Uterus (tissue), 2 donors: ENCODE measurements at regions not wholly inside any gene's neighbourhood (a gene's known extent, or its start where the extent isn't known, plus 50 kb on each side); places are given as distances from the start of the nearest gene placed in this dataset.

ENCODE experiments used
- POLR2A ChIP-seq, 2 donors: fragments of 450-650 bp; IDR thresholded peaks; one replicate each; pipeline ENCODE4 v1.6.1; 2016; ENCODE audit warnings: antibody characterized with exemption in 2 of 2, mild to moderate bottlenecking in 1 of 2, moderate library complexity in 1 of 2
- TF ChIP-seq, protein P1 (sequence below), 4 experiments: fragments of 200-600 bp in 2 of 4; fragments of 450-650 bp in 2 of 4; sonication (generic) in 2 of 4; IDR thresholded peaks; one replicate each; pipeline ENCODE4 v1.5.1; 2016 to 2019; ENCODE audit warnings: antibody characterized with exemption in 4 of 4, mild to moderate bottlenecking in 2 of 4, moderate library complexity in 1 of 4

GRCh38 chr16:55061126-55061525 is 130.5 kb downstream of the IRX5 start:
- TF ChIP-seq, protein P1, sequence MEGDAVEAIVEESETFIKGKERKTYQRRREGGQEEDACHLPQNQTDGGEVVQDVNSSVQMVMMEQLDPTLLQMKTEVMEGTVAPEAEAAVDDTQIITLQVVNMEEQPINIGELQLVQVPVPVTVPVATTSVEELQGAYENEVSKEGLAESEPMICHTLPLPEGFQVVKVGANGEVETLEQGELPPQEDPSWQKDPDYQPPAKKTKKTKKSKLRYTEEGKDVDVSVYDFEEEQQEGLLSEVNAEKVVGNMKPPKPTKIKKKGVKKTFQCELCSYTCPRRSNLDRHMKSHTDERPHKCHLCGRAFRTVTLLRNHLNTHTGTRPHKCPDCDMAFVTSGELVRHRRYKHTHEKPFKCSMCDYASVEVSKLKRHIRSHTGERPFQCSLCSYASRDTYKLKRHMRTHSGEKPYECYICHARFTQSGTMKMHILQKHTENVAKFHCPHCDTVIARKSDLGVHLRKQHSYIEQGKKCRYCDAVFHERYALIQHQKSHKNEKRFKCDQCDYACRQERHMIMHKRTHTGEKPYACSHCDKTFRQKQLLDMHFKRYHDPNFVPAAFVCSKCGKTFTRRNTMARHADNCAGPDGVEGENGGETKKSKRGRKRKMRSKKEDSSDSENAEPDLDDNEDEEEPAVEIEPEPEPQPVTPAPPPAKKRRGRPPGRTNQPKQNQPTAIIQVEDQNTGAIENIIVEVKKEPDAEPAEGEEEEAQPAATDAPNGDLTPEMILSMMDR (IDR thresholded peaks at IDR 0.05): no peak
- no peak for TF ChIP-seq POLR2A (IDR thresholded peaks at IDR 0.05)
